Tibial artery (tissue), 4 donors: ENCODE measurements at regions not wholly inside any gene's neighbourhood (a gene's known extent, or its start where the extent isn't known, plus 50 kb on each side); places are given as distances from the start of the nearest gene placed in this dataset.
"Not testable (repeated sequence)": the region's sequence is repeated elsewhere in the genome, so short reads cannot be mapped to it uniquely, and the experiment has no call there.

ENCODE experiments used
- DNase-seq, 2 donors: peaks; one replicate each; pipeline ENCODE4 v3.0.0-alpha.2; 2019
- H3K27ac ChIP-seq, 2 donors: fragments of 200-600 bp; sonication (generic) in 1 of 2; 1 replicate in 1 of 2; 2 replicates in 1 of 2; pipeline ENCODE4 v1.5.1; 2018 to 2019; ENCODE audit warnings: mild to moderate bottlenecking in 1 of 2
- H3K27me3 ChIP-seq, 2 donors: fragments of 200-600 bp; sonication (generic) in 1 of 2; one replicate each; pipeline versions ENCODE4 v1.5.1 to v1.6.0; 2016 to 2019
- H3K36me3 ChIP-seq, 3 donors: fragments of 200-600 bp; sonication (generic) in 2 of 3; one replicate each; pipeline ENCODE4 v1.5.1; 2016 to 2019; ENCODE audit warnings: mild to moderate bottlenecking in 2 of 3
- H3K4me1 ChIP-seq, 4 donors: fragments of 200-600 bp; sonication (generic) in 2 of 4; 1 replicate in 3 of 4; 2 replicates in 1 of 4; pipeline ENCODE4 v1.5.1; 2016 to 2019
- H3K4me3 ChIP-seq, 2 donors: fragments of 200-600 bp; sonication (generic) in 1 of 2; 1 replicate in 1 of 2; 2 replicates in 1 of 2; pipeline ENCODE4 v1.5.1; 2018 to 2019; ENCODE audit warnings: mild to moderate bottlenecking in 2 of 2
- H3K9me3 ChIP-seq, 3 donors: fragments of 200-600 bp; sonication (generic) in 1 of 3; one replicate each; pipeline ENCODE4 v1.5.1; 2016 to 2019
- intact Hi-C: fragments of 100-400 bp; cut with DNase I; formaldehyde crosslinking; loops from one replicate; pipeline ENCODE4 v1.15.0; 2023; ENCODE audit warnings: low total_unique reads
- TF ChIP-seq, protein P1 (sequence below), 2 experiments: fragments of 200-600 bp in 1 of 2; fragments of 450-650 bp in 1 of 2; IDR thresholded peaks; one replicate each; pipeline ENCODE4 v1.5.1; 2017 to 2019; ENCODE audit warnings: antibody characterized with exemption in 2 of 2, mild to moderate bottlenecking in 1 of 2, moderate library complexity in 1 of 2

DNA sequence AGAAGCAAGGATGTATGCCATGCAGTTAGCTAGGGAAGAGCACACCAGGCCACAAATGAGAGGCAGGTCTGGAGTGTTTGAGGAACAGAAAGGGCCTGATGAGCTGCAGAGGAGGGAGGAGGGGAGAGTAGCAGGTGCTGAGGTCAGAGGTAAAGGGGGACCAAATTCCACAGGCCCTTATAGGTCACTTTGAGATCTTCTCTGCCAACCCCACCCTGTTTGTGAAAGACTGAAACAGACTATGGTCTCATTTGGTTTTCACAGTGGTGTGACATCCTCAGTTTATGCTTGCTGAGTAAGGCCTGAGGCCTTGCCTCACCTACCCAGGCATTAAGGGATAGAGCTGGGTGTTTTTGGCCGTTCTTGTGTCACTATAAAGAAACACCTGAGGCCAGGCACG is 187.7 kb upstream of the MYLIP start:
- DNase-seq = no peak
- TF ChIP-seq, protein P1, sequence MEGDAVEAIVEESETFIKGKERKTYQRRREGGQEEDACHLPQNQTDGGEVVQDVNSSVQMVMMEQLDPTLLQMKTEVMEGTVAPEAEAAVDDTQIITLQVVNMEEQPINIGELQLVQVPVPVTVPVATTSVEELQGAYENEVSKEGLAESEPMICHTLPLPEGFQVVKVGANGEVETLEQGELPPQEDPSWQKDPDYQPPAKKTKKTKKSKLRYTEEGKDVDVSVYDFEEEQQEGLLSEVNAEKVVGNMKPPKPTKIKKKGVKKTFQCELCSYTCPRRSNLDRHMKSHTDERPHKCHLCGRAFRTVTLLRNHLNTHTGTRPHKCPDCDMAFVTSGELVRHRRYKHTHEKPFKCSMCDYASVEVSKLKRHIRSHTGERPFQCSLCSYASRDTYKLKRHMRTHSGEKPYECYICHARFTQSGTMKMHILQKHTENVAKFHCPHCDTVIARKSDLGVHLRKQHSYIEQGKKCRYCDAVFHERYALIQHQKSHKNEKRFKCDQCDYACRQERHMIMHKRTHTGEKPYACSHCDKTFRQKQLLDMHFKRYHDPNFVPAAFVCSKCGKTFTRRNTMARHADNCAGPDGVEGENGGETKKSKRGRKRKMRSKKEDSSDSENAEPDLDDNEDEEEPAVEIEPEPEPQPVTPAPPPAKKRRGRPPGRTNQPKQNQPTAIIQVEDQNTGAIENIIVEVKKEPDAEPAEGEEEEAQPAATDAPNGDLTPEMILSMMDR (IDR thresholded peaks at IDR 0.05) = no peak
- peaks cover 0 to 5% (median 4%) of the 10 kb centered on the region in 3 donors for H3K9me3 ChIP-seq
- no peaks in the 10 kb centered on the region for H3K27me3 ChIP-seq
- no peak overlapping the region for H3K4me3 ChIP-seq
- H3K27ac ChIP-seq = no peak overlapping the region
- no peaks in the 10 kb centered on the region for H3K4me1 ChIP-seq
- no peaks in the 10 kb centered on the region for H3K36me3 ChIP-seq
- intact Hi-C loops = no loop called here

DNA sequence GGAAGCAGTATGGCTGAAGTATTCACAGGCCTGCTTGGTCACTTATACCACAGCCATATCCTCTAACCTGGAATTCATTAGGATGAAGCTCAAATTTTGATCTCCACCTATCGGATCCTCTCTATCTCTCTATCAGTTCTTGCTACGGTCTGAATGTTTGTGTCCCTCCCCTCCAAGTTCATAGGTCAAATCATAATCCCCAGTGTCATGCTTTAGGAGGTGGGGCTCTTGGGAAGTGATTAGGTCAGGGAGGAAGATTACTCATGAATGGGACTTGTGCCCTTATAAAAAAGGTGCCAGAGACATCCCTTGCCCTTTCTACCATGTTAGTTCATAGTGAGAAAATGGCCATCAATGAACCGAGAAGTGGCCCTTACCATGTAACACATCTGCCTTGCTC is 190.8 kb upstream of the MYLIP start:
- TF ChIP-seq, protein P1 (IDR thresholded peaks at IDR 0.05) = no peak
- H3K9me3 ChIP-seq = peaks cover 0 to 5% (median 4%) of the 10 kb centered on the region in 3 donors
- no peak overlapping the region for H3K4me3 ChIP-seq
- H3K4me1 ChIP-seq = no peaks in the 10 kb centered on the region
- DNase-seq = no peak
- no peak overlapping the region for H3K27ac ChIP-seq
- intact Hi-C loops = no loop called here
- H3K36me3 ChIP-seq = no peaks in the 10 kb centered on the region
- H3K27me3 ChIP-seq = no peaks in the 10 kb centered on the region

DNA sequence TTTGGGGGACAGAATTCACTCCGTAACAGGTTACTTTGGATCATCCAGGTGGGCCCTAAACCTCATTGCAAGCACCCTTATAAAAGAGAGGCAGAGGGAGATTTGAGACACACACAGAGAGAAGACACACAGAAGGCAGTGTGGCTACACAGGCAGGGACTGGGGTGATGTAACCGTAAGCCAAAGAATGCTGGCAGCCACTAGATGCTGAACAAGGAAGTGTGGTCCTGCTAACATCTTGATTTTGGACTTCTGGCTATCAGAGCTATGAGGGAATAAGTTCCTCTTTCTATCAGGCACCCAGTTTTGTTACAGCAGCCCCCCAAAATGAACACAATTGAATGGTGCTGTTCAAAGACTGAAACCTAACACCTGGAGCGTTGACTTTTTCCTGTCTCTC is 191.3 kb upstream of the MYLIP start:
- Histone ChIP-seq H3K36me3 (no peaks in the 10 kb centered on the region), H3K4me3 (no peak overlapping the region), H3K4me1 (no peaks in the 10 kb centered on the region), H3K27me3 (no peaks in the 10 kb centered on the region), H3K9me3 (peaks cover 0 to 5% (median 4%) of the 10 kb centered on the region in 3 donors), H3K27ac (no peak overlapping the region)
- no peak for DNase-seq
- TF ChIP-seq, protein P1 (IDR thresholded peaks at IDR 0.05) = no peak
- intact Hi-C loops = no loop called here

DNA sequence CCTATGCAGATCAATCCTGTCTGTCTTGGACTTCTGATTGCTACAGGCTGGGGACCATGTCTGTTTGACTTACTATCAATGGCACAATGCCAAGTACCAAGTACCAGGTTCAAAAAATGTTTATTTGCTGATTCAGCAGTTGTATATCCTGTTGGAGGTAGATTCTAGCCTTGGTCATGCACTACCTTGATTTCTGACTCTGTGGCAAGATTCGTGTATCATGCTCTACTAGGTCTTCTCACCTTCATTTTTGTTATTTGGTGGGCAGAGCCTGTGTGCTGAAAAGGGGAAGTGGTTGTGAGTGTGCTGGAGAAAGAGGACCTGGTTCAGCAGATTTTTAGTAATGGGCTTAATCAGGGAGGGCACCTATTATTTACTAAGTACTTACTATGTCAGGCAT is 192.4 kb upstream of the MYLIP start:
- intact Hi-C loops = no loop called here
- DNase-seq = no peak
- TF ChIP-seq, protein P1 (IDR thresholded peaks at IDR 0.05) = no peak

DNA sequence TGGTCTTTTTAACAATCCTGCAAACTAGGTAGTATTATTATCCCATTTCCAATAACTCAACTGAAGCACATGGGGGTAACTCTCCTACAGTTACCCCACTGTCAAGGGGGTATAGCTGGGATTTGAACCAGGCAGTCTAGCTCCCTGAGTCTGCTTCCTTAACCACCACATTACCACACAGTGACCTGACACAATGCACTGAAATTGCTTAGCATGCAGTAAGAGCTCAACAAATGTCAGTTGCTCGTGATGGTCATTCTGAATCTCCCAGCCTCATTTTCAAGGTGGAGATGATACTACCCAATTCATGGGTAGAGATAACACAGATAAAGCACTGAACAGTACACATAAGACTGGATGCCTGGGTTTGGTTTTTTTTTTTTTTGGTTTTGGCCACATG is 193.2 kb upstream of the MYLIP start:
- Histone ChIP-seq H3K9me3 (peaks cover 0 to 15% (median 5%) of the 10 kb centered on the region in 3 donors), H3K27ac (no peak overlapping the region), H3K27me3 (no peaks in the 10 kb centered on the region), H3K4me3 (no peak overlapping the region), H3K36me3 (no peaks in the 10 kb centered on the region), H3K4me1 (no peaks in the 10 kb centered on the region)
- no peak for DNase-seq
- TF ChIP-seq, protein P1 (IDR thresholded peaks at IDR 0.05) = no peak
- intact Hi-C loops = no loop called here

More for the DNA sequence above, 192.4 kb upstream of the MYLIP start:
- Histone ChIP-seq H3K9me3 (peaks cover 0 to 8% (median 5%) of the 10 kb centered on the region in 3 donors), H3K4me3 (no peak overlapping the region), H3K4me1 (no peaks in the 10 kb centered on the region), H3K36me3 (no peaks in the 10 kb centered on the region), H3K27me3 (no peaks in the 10 kb centered on the region), H3K27ac (no peak overlapping the region)

DNA sequence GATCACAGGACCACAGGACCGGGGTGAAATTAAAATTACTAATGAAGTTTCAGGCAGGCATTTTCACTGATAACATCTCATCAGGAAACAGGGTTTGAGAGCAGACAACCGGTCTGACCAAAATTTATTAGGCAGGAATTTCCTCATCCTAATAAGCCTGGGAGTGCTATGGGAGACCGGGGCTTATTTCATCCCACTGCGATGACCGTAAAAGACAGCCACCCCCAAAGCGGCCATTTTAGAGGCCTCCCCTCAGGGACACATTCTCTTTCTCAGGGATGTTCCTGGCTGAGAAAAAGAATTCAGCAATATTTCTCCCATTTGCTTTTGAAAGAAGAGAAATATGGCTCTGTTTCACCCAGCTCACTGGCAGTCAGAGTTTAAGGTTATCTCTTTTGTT is 197.2 kb upstream of the MYLIP start:
- H3K27me3 ChIP-seq, H3K27ac ChIP-seq, H3K4me3 ChIP-seq, intact Hi-C loops, H3K36me3 ChIP-seq, H3K4me1 ChIP-seq, DNase-seq: not testable (repeated sequence)
- H3K9me3 ChIP-seq = peaks cover 0 to 11% (median 0%) of the 10 kb centered on the region in 3 donors
